K562 (cell line): ENCODE measurements at regions not wholly inside any gene's neighbourhood (a gene's known extent, or its start where the extent isn't known, plus 50 kb on each side); places are given as distances from the start of the nearest gene placed in this dataset.

Experiments
- ATAC-seq: fragments of 200-7000 bp; cut with Tn5 transposase; 3 replicates; pipeline ENCODE4 v1.9.1; 2020; ENCODE audit warnings: moderate library complexity
- BruUV-seq: library from RNA; stranded (reverse); fragments of 400-500 nt; replicated peaks from 2 replicates; lab custom pipeline; 2021; lab: Mats Ljungman, UMichigan
- CTCF ChIA-PET: fragments of 300-600 bp; formaldehyde crosslinking; extraction: SDS; loops from one replicate; lab custom pipeline; 2021; ENCODE audit warnings: low intra/inter-chr PET ratio; lab: Yijun Ruan, JAX
- POLR2A ChIA-PET: fragments of 300-600, 350-650 bp; sonication (Branson Sonifier 250); formaldehyde crosslinking; extraction: SDS; loops from one replicate; lab custom pipeline; 2021; ENCODE audit warnings: antibody characterized with exemption, inconsistent platforms; lab: Yijun Ruan, JAX
- DNase-seq, 4 experiments: peaks; one replicate each; pipeline versions ENCODE4 v3.0.0 to v3.0.0-alpha.2; 2011 to 2018; ENCODE audit warnings: low spot score in 3 of 4, mixed read lengths in 3 of 4; ENCODE audit errors: extremely low read depth in 1 of 4
- FAIRE-seq: peaks from 2 replicates; lab custom pipeline; 2011; peaks lifted over from hg19 to GRCh38; lab: Jason Lieb, UNC
- H2AFZ ChIP-seq: 2 replicates; pipeline ENCODE4 v1.6.0; 2011; ENCODE audit warnings: low read depth, low read length, control low read depth, inconsistent platforms
- H3K27ac ChIP-seq: fragments of 200-600 bp; 3 replicates; pipeline ENCODE4 v1.8.0; 2011; ENCODE audit warnings: low read depth, mild to moderate bottlenecking, control low read depth, inconsistent platforms, low read length, moderate library complexity, mixed read lengths; ENCODE audit errors: extremely low read depth
- H3K27me3 ChIP-seq, 2 experiments: fragments of 300-600 bp in 1 of 2; 2 replicates in 1 of 2; 3 replicates in 1 of 2; pipeline versions ENCODE4 v1.6.0 to v1.8.0; 2011; ENCODE audit warnings: inconsistent platforms in 2 of 2, low read length in 2 of 2, mild to moderate bottlenecking in 1 of 2, mixed read lengths in 1 of 2, moderate library complexity in 1 of 2; ENCODE audit not compliant: control insufficient read depth in 2 of 2, insufficient read depth in 2 of 2
- H3K36me3 ChIP-seq: fragments of 300-600 bp; 3 replicates; pipeline ENCODE4 v1.8.0; 2011; ENCODE audit warnings: mild to moderate bottlenecking, low read length, inconsistent platforms; ENCODE audit not compliant: control insufficient read depth, insufficient read depth
- H3K4me1 ChIP-seq, 2 experiments: fragments of 200-600 bp in 1 of 2; replicated peaks in 1 of 2; 2 replicates in 1 of 2; 3 replicates in 1 of 2; pipeline versions ENCODE4 v1.5.1 to v1.8.0; 2011; ENCODE audit warnings: inconsistent platforms in 2 of 2, low read length in 2 of 2, mild to moderate bottlenecking in 1 of 2, mixed read lengths in 1 of 2, moderate library complexity in 1 of 2; ENCODE audit not compliant: control insufficient read depth in 2 of 2, insufficient read depth in 2 of 2
- H3K4me2 ChIP-seq: 2 replicates; pipeline ENCODE4 v1.6.1; 2011; ENCODE audit warnings: low read length, control low read depth, inconsistent platforms, mixed read lengths; ENCODE audit not compliant: insufficient read depth
- H3K4me3 ChIP-seq: fragments of 200-600 bp; sonication (generic), shearing (Covaris generic); 2 replicates; pipeline ENCODE4 v1.5.1; 2016; ENCODE audit warnings: control low read depth, inconsistent platforms
- H3K79me2 ChIP-seq: fragments of 200-600 bp; 3 replicates; pipeline ENCODE4 v1.8.0; 2011; ENCODE audit warnings: low read length, inconsistent platforms; ENCODE audit not compliant: control insufficient read depth, insufficient read depth
- H3K9ac ChIP-seq, 2 experiments: 2 replicates each; pipeline versions ENCODE4 v1.6.0 to v1.6.1; 2011; ENCODE audit warnings: low read depth in 2 of 2, low read length in 2 of 2, control low read depth in 1 of 2, inconsistent platforms in 1 of 2, mild to moderate bottlenecking in 1 of 2, mixed read lengths in 1 of 2; ENCODE audit not compliant: insufficient read depth in 1 of 2
- H3K9me1 ChIP-seq: one replicate; pipeline ENCODE4 v1.6.0; 2011; ENCODE audit warnings: inconsistent platforms, mild to moderate bottlenecking, low read length, moderate library complexity; ENCODE audit not compliant: control insufficient read depth, insufficient read depth
- H3K9me3 ChIP-seq: replicated peaks from 2 replicates; pipeline ENCODE4 v1.5.1; 2011; ENCODE audit warnings: low read depth, low read length, inconsistent platforms; ENCODE audit not compliant: control insufficient read depth, insufficient read depth
- H4K20me1 ChIP-seq: replicated peaks from 2 replicates; pipeline ENCODE4 v1.6.1; 2011; ENCODE audit warnings: low read length, inconsistent platforms, mixed read lengths; ENCODE audit not compliant: control insufficient read depth, insufficient read depth
- ARID2 ChIP-seq: fragments of 450-650 bp; IDR thresholded peaks from 2 replicates; pipeline ENCODE4 v1.6.1; 2017; ENCODE audit warnings: antibody characterized with exemption, mild to moderate bottlenecking
- ATF3 ChIP-seq, 2 experiments: fragments of 450-650 bp in 1 of 2; sonication (generic) in 1 of 2; formaldehyde crosslinking in 1 of 2; IDR thresholded peaks in 1 of 2; conservative IDR thresholded peaks in 1 of 2; 2 replicates each; pipeline versions ENCODE4 v1.6.1 to v1.8.1; 2016 to 2023; ENCODE audit warnings: mild to moderate bottlenecking in 2 of 2, moderate library complexity in 2 of 2, inconsistent platforms in 1 of 2, missing genetic modification reagents in 1 of 2
- EGR1 ChIP-seq: fragments of 450-650 bp; conservative IDR thresholded peaks from 2 replicates; pipeline ENCODE4 v1.6.1; 2017; ENCODE audit warnings: mild to moderate bottlenecking
- FOXJ2 ChIP-seq: fragments of 200-800 bp; sonication (Bioruptor generic); IDR thresholded peaks from 2 replicates; pipeline ENCODE4 v1.6.1; 2016; ENCODE audit warnings: missing genetic modification characterization, missing compliant biosample characterization
- FOXM1 ChIP-seq, 2 experiments: fragments of 450-650 bp in 1 of 2; sonication (generic) in 1 of 2; formaldehyde crosslinking in 1 of 2; IDR thresholded peaks; 2 replicates each; pipeline versions ENCODE4 v1.6.1 to v1.9.0; 2017 to 2022; ENCODE audit warnings: low read depth in 2 of 2, mild to moderate bottlenecking in 2 of 2, missing genetic modification reagents in 1 of 2, moderate library complexity in 1 of 2
- HES1 ChIP-seq: fragments of 450-650 bp; IDR thresholded peaks from 2 replicates; pipeline ENCODE4 v1.6.1; 2016; ENCODE audit warnings: low read depth, mild to moderate bottlenecking, moderate library complexity
- KLF13 ChIP-seq: fragments of 450-650 bp; IDR thresholded peaks from 2 replicates; pipeline ENCODE4 v1.6.1; 2016; ENCODE audit warnings: missing genetic modification characterization, low read depth, mild to moderate bottlenecking, missing compliant biosample characterization, moderate library complexity, borderline replicate concordance
- MAFK ChIP-seq: IDR thresholded peaks from 2 replicates; pipeline ENCODE4 v1.6.1; 2011; ENCODE audit warnings: low read length, improper control_type of control experiment
- MXD1 ChIP-seq: fragments of 250-450 bp; sonication (Bioruptor Pico); IDR thresholded peaks from 2 replicates; pipeline ENCODE4 v1.8.0; 2021; ENCODE audit warnings: borderline replicate concordance, mild to moderate bottlenecking, moderate library complexity; ENCODE audit not compliant: poor library complexity, severe bottlenecking
- RBM15 ChIP-seq: fragments of 200-400 bp; formaldehyde crosslinking; IDR thresholded peaks from 2 replicates; pipeline ENCODE4 v1.6.1; 2018; ENCODE audit warnings: mild to moderate bottlenecking, low read length, moderate library complexity; ENCODE audit not compliant: insufficient read depth
- SNAPC5 ChIP-seq: fragments of 250-450 bp; sonication (Bioruptor Pico); IDR thresholded peaks from 2 replicates; pipeline ENCODE4 v1.8.0; 2021; ENCODE audit warnings: moderate library complexity, mild to moderate bottlenecking, inconsistent platforms
- SNIP1 ChIP-seq: fragments of 450-650 bp; IDR thresholded peaks from 2 replicates; pipeline ENCODE4 v1.7.1; 2017; ENCODE audit warnings: low read depth, mild to moderate bottlenecking
- TCFL5 ChIP-seq: fragments of 250-450 bp; sonication (Bioruptor Pico); conservative IDR thresholded peaks from 2 replicates; pipeline ENCODE4 v1.6.1; 2021; ENCODE audit warnings: mild to moderate bottlenecking, moderate library complexity, matching md5 sums
- ZNF507 ChIP-seq: conservative IDR thresholded peaks from 2 replicates; pipeline ENCODE4 v1.6.1; 2017; ENCODE audit warnings: missing genetic modification characterization, missing compliant biosample characterization
- ZNF75A ChIP-seq: fragments of 450-650 bp; formaldehyde crosslinking; IDR thresholded peaks from 2 replicates; pipeline ENCODE4 v1.4.0; 2020; ENCODE audit warnings: mild to moderate bottlenecking
- WGBS: fragments of 100-300 bp; shearing (Covaris generic); methylation state at CpG from one replicate; pipeline ENCODE4 v1.1.6; 2016; ENCODE audit warnings: low coverage, mixed read lengths; ENCODE audit not compliant: insufficient coverage; ENCODE audit errors: missing lambda C conversion rate; 5-methylcytosine and 5-hydroxymethylcytosine counted together
- in situ Hi-C: fragments of 300-500 bp; cut with MboI; formaldehyde crosslinking; loops from 4 replicates; pipeline ENCODE4 v1.15.0; 2018; ENCODE audit warnings: inconsistent platforms, mixed read lengths
- intact Hi-C: fragments of 100-400 bp; cut with micrococcal nuclease; formaldehyde crosslinking; loops from 2 replicates; pipeline ENCODE4 v1.14.2; 2022

- H3K9me3 ChIP-seq, result no peaks in the 10 kb centered on the region
- FAIRE-seq (no peak), DNase-seq (no peak), ATAC-seq (no peak)
- no peak overlapping the region for H3K4me3 ChIP-seq
- no peaks in the 10 kb centered on the region for H3K27me3 ChIP-seq
- POLR2A ChIA-PET, result interaction anchor here (0.6 kb wide), 1 partner anchor 17 kb away, joined by 3 read pairs; no protein-coding TSS in a partner anchor
- TF ChIP-seq SNAPC5 (no peak), EGR1 (no peak), KLF13 (tag) (no peak), HES1 (no peak), FOXJ2 (tag) (no peak)
- H3K9ac ChIP-seq, result no peak overlapping the region
- H3K9me1 ChIP-seq, result no peaks in the 10 kb centered on the region
- intact Hi-C loops (no loop called here), in situ Hi-C loops (no loop called here)
- 0% methylated on average over 4 of the region's 4 CpGs for WGBS
- H3K36me3 ChIP-seq, result no peaks in the 10 kb centered on the region
- BruUV-seq, result no TSS peak
- H3K27ac ChIP-seq, result no peak overlapping the region
- CTCF ChIA-PET, result no interaction called here
- H3K4me2 ChIP-seq, result no peak overlapping the region
- H3K4me1 ChIP-seq, result no peaks in the 10 kb centered on the region
- H2AFZ ChIP-seq, result no peak overlapping the region
- H4K20me1 ChIP-seq, result no peaks in the 10 kb centered on the region
- H3K79me2 ChIP-seq, result no peaks in the 10 kb centered on the region
Measured at GRCh38 chr17:72284806-72285205, 164.0 kb downstream of the SOX9 start.

GRCh38 chr17:72287586-72287985 is 166.8 kb downstream of the SOX9 start:
- Histone ChIP-seq H3K9me3 (no peaks in the 10 kb centered on the region), H3K27me3 (no peaks in the 10 kb centered on the region), H3K4me2 (no peak overlapping the region), H3K4me3 (no peak overlapping the region), H3K4me1 (no peaks in the 10 kb centered on the region), H3K9ac (no peak overlapping the region), H3K9me1 (no peaks in the 10 kb centered on the region), H3K36me3 (no peaks in the 10 kb centered on the region), H4K20me1 (no peaks in the 10 kb centered on the region), H3K27ac (no peak overlapping the region), H3K79me2 (no peaks in the 10 kb centered on the region), H2AFZ (no peak overlapping the region)
- WGBS, result 0% methylated on average over 4 of the region's 4 CpGs
- no peak for DNase-seq
- intact Hi-C loops (no loop called here), in situ Hi-C loops (no loop called here)
- no peak for ATAC-seq
- no TSS peak for BruUV-seq
- no peak for FAIRE-seq
- POLR2A ChIA-PET, result no interaction called here
- CTCF ChIA-PET, result no interaction called here
- no peak for TF ChIP-seq ZNF507 (tag)
- TF ChIP-seq MAFK, result no peak
- TF ChIP-seq ATF3 (IDR thresholded peaks at IDR 0.05), result no peak
- TF ChIP-seq ATF3 (CRISPR knock-in tag; conservative IDR thresholded peaks at IDR 0.05), result no peak
- TF ChIP-seq RBM15, result no peak
- TF ChIP-seq ZNF75A (CRISPR knock-in tag), result no peak
- TF ChIP-seq TCFL5 (CRISPR knock-in tag), result no peak
- no peak for TF ChIP-seq ARID2
- TF ChIP-seq FOXM1 (IDR thresholded peaks at IDR 0.05; ENCODE audit: low read depth), result no peak
- TF ChIP-seq FOXM1 (CRISPR knock-in tag; IDR thresholded peaks at IDR 0.05; ENCODE audit: low read depth), result no peak
- TF ChIP-seq SNIP1, result no peak
- TF ChIP-seq MXD1 (CRISPR knock-in tag), result no peak
